ENCODE measurements at regions not wholly inside any gene's neighbourhood (a gene's known extent, or its start where the extent isn't known, plus 50 kb on each side); places are given as distances from the start of the nearest gene placed in this dataset.
"Not testable (repeated sequence)": the region's sequence is repeated elsewhere in the genome, so short reads cannot be mapped to it uniquely, and the experiment has no call there.

GRCh38 chr5:17129093-17129849 is 88.2 kb upstream of the BASP1 start:
- no peak for ATAC-seq

- ATAC-seq, result not testable (repeated sequence)
These were observed 87.1 kb upstream of the BASP1 start for GRCh38 chr5:17130302-17130701.

GRCh38 chr5:17132444-17133083 is 84.9 kb upstream of the BASP1 start:
- ATAC-seq, result no peak

- no peak for ATAC-seq
These were observed 82.4 kb upstream of the BASP1 start for GRCh38 chr5:17135050-17135449.

GRCh38 chr5:17143335-17143734 is 74.1 kb upstream of the BASP1 start:
- no peak for ATAC-seq

GRCh38 chr5:17146280-17146841 is 71.1 kb upstream of the BASP1 start:
- no peak for ATAC-seq

GRCh38 chr5:17147170-17147569 is 70.3 kb upstream of the BASP1 start:
- no peak for ATAC-seq

GRCh38 chr5:17147617-17148016 is 69.8 kb upstream of the BASP1 start:
- no peak for ATAC-seq

GRCh38 chr5:17148481-17148880 is 69.0 kb upstream of the BASP1 start:
- no peak for ATAC-seq

GRCh38 chr5:17149786-17150185 is 67.6 kb upstream of the BASP1 start:
- no peak for ATAC-seq

GRCh38 chr5:17150531-17150930 is 66.9 kb upstream of the BASP1 start:
- ATAC-seq, result no peak

GRCh38 chr5:17151686-17152085 is 65.7 kb upstream of the BASP1 start:
- no peak for ATAC-seq

- ATAC-seq, result peak; percentile 84
These were observed 63.0 kb upstream of the BASP1 start for GRCh38 chr5:17154211-17154996.

- no peak for ATAC-seq
These were observed 61.0 kb upstream of the BASP1 start for GRCh38 chr5:17156463-17156862.

GRCh38 chr5:17157294-17157693 is 60.1 kb upstream of the BASP1 start:
- no peak for ATAC-seq

GRCh38 chr5:17157916-17158529 is 59.4 kb upstream of the BASP1 start:
- ATAC-seq, result peak; percentile 96

GRCh38 chr5:17160756-17161040 is 56.7 kb upstream of the BASP1 start:
- no peak for ATAC-seq

- no peak for ATAC-seq
These were observed 55.8 kb upstream of the BASP1 start for GRCh38 chr5:17161662-17162061.

GRCh38 chr5:17163221-17163620 is 54.2 kb upstream of the BASP1 start:
- ATAC-seq, result no peak

- no peak for ATAC-seq
These were observed 50.1 kb upstream of the BASP1 start for GRCh38 chr5:17167171-17167891.

Data from esophagus mucosa (tissue), 1 donor.